Karpas-422 (cell line): ENCODE measurements at regions not wholly inside any gene's neighbourhood (a gene's known extent, or its start where the extent isn't known, plus 50 kb on each side); places are given as distances from the start of the nearest gene placed in this dataset.

ENCODE experiments used
- DNase-seq: peaks from one replicate; pipeline ENCODE4 v3.0.0-alpha.2; 2015
- H2AFZ ChIP-seq: fragments of 200-600 bp; sonication (generic); 2 replicates; pipeline ENCODE4 v1.6.1; 2014; ENCODE audit warnings: antibody characterized with exemption, low read length, mixed read lengths
- H3K27ac ChIP-seq: fragments of 200-600 bp; sonication (generic); 2 replicates; pipeline ENCODE4 v1.5.1; 2014; ENCODE audit warnings: mild to moderate bottlenecking, low read length, moderate library complexity
- H3K27me3 ChIP-seq: fragments of 200-600 bp; sonication (generic); 2 replicates; pipeline ENCODE4 v1.6.1; 2014; ENCODE audit warnings: low read length, mixed read lengths
- H3K36me3 ChIP-seq: fragments of 200-600 bp; sonication (generic); 2 replicates; pipeline ENCODE4 v1.6.1; 2014; ENCODE audit warnings: low read length, mixed read lengths; ENCODE audit not compliant: insufficient read depth
- H3K4me1 ChIP-seq: fragments of 200-600 bp; sonication (generic); 2 replicates; pipeline ENCODE4 v1.6.1; 2014; ENCODE audit warnings: mild to moderate bottlenecking, low read length, mixed read lengths
- H3K4me2 ChIP-seq: fragments of 200-600 bp; sonication (generic); 2 replicates; pipeline ENCODE4 v1.6.1; 2014; ENCODE audit warnings: low read length, low read depth, mild to moderate bottlenecking; ENCODE audit not compliant: poor library complexity, severe bottlenecking
- H3K4me3 ChIP-seq: fragments of 200-600 bp; sonication (generic); 2 replicates; pipeline ENCODE4 v1.5.1; 2014; ENCODE audit warnings: mild to moderate bottlenecking, antibody characterized with exemption, low read length, mixed read lengths
- H3K79me2 ChIP-seq: fragments of 200-600 bp; sonication (generic); 2 replicates; pipeline ENCODE4 v1.6.1; 2014; ENCODE audit warnings: mild to moderate bottlenecking, low read length, mixed read lengths
- H3K9ac ChIP-seq: fragments of 200-600 bp; sonication (generic); 2 replicates; pipeline ENCODE4 v1.6.0; 2014; ENCODE audit warnings: low read length
- H3K9me2 ChIP-seq: fragments of 200-600 bp; sonication (generic), shearing (Covaris generic); replicated peaks from 2 replicates; pipeline ENCODE4 v1.6.0; 2014; ENCODE audit warnings: mild to moderate bottlenecking, low read length, moderate library complexity; ENCODE audit not compliant: insufficient read depth
- H3K9me3 ChIP-seq: fragments of 300-700, 200-600 bp; sonication (generic); 2 replicates; pipeline ENCODE4 v1.6.1; 2014; ENCODE audit warnings: low read length, mixed read lengths
- H4K20me1 ChIP-seq: fragments of 200-600 bp; sonication (generic); 2 replicates; pipeline ENCODE4 v1.6.1; 2014; ENCODE audit warnings: mild to moderate bottlenecking, antibody characterized with exemption, low read length, low read depth; ENCODE audit not compliant: insufficient read depth

DNA sequence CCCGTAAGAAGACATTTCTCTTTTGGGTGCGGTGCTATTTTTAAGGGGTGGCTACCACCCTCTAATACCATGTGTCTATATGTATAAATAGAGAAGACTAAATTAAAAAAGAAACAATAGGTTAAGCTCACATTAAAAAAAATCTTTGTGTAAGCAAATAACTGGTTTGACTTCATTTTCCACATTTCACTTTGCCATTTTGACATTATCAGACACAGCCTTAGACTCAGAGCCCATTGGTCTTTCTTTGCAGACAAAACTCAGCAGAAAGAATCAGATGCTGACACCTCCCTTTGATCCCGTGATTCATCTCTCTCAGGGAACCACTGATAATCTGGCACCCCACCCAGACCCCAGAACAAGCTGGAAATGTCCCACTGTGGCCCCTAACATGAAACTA, 74.5 kb downstream of the EMX2 start:
- H3K27me3 ChIP-seq = no peaks in the 10 kb centered on the region
- no peak overlapping the region for H3K4me2 ChIP-seq
- H3K9me3 ChIP-seq = no peaks in the 10 kb centered on the region
- no peak overlapping the region for H3K9ac ChIP-seq
- H3K79me2 ChIP-seq = no peaks in the 10 kb centered on the region
- no peak overlapping the region for H3K27ac ChIP-seq
- no peak overlapping the region for H2AFZ ChIP-seq
- H3K9me2 ChIP-seq = no peaks in the 10 kb centered on the region
- H3K4me1 ChIP-seq = no peaks in the 10 kb centered on the region
- H4K20me1 ChIP-seq = no peaks in the 10 kb centered on the region
- no peak overlapping the region for H3K4me3 ChIP-seq
- no peak for DNase-seq
- H3K36me3 ChIP-seq = no peaks in the 10 kb centered on the region

DNA sequence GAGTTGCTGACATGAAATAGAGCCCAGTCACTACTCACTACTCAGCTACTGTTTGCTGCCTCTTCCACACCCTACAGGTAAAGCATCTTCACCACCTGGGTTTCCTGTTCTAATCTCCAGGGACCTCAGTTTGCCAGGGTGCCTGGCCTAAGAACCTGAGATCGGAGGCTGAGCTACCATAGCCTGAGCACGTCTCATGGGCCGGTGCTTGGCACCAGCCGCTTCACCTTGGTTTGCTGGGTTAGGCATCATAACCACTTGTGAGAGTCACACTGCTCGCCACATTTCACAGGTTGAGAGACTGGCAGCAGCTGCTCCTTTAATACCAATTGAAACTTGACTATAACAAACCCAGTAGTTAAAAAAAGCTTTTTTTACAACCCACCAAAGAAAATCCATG, 75.1 kb downstream of the EMX2 start:
- H3K4me3 ChIP-seq = no peak overlapping the region
- no peak overlapping the region for H2AFZ ChIP-seq
- H4K20me1 ChIP-seq = no peaks in the 10 kb centered on the region
- no peak overlapping the region for H3K27ac ChIP-seq
- H3K36me3 ChIP-seq = no peaks in the 10 kb centered on the region
- H3K27me3 ChIP-seq = no peaks in the 10 kb centered on the region
- no peak overlapping the region for H3K9ac ChIP-seq
- H3K4me1 ChIP-seq = no peaks in the 10 kb centered on the region
- no peak for DNase-seq
- no peaks in the 10 kb centered on the region for H3K79me2 ChIP-seq
- no peaks in the 10 kb centered on the region for H3K9me3 ChIP-seq
- no peak overlapping the region for H3K4me2 ChIP-seq
- no peaks in the 10 kb centered on the region for H3K9me2 ChIP-seq

DNA sequence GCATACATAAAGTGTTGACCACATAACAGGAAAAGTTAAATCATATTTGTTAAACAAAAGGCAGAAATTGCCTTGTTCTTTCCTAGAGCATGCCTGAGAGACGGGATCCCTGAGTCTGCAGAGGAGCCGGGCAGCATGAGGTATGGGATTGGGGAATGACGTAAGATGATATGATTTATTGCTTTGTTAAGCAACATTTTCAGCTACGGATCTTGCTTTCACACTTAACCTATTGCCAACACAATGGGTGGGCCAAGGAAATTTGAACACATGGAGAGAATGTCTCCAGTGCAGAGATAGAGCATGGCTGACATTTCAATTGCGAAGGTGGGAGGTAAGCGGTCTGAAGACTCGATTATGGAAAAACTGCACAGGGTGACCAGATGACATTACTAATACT, 76.7 kb downstream of the EMX2 start:
- H3K9ac ChIP-seq = no peak overlapping the region
- no peak for DNase-seq
- no peak overlapping the region for H2AFZ ChIP-seq
- H3K9me2 ChIP-seq = no peaks in the 10 kb centered on the region
- no peaks in the 10 kb centered on the region for H3K27me3 ChIP-seq
- no peak overlapping the region for H3K4me3 ChIP-seq
- H3K9me3 ChIP-seq = no peaks in the 10 kb centered on the region
- H3K27ac ChIP-seq = no peak overlapping the region
- no peaks in the 10 kb centered on the region for H3K79me2 ChIP-seq
- H3K36me3 ChIP-seq = no peaks in the 10 kb centered on the region
- H3K4me2 ChIP-seq = no peak overlapping the region
- H4K20me1 ChIP-seq = no peaks in the 10 kb centered on the region
- H3K4me1 ChIP-seq = no peaks in the 10 kb centered on the region

DNA sequence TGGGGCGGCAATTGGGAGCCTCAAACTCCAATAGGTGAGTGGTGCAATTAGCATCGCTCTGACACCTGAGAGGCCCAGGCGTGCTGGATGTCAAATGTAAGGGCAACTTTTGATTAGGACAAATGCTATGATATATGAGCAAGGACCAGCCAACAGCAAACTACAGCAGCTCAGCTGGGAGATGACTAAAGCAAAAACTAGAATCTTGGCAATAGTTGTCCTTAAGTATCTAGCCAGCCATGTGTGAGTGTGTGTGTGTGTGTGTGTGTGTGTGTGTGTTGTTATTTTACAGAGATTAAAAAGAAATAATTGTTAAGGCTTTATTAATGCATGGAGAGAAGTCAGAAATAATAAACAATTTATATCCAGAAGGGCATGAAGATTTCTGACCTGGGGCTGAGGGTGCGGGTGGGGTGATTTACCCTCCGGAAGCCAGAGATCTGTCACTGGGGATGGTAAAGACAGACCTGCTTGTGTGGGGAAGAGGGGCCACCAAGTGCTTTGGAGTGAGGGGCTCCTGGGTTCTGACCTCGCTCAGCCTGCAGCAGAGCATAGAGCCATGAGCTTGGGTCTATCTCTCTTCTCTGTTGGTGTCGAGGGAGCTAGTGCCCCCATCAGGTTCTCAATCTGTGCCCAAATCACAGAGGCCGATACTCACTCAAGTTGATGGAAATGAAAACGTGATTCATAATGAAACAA, 77.3 kb downstream of the EMX2 start:
- H3K4me1 ChIP-seq = no peaks in the 10 kb centered on the region
- no peaks in the 10 kb centered on the region for H3K27me3 ChIP-seq
- no peak overlapping the region for H3K27ac ChIP-seq
- DNase-seq = no peak
- H4K20me1 ChIP-seq = no peaks in the 10 kb centered on the region
- H3K9me2 ChIP-seq = no peaks in the 10 kb centered on the region
- no peaks in the 10 kb centered on the region for H3K79me2 ChIP-seq
- no peak overlapping the region for H2AFZ ChIP-seq
- no peaks in the 10 kb centered on the region for H3K9me3 ChIP-seq
- H3K4me3 ChIP-seq = no peak overlapping the region
- H3K9ac ChIP-seq = no peak overlapping the region
- no peaks in the 10 kb centered on the region for H3K36me3 ChIP-seq
- H3K4me2 ChIP-seq = no peak overlapping the region

DNA sequence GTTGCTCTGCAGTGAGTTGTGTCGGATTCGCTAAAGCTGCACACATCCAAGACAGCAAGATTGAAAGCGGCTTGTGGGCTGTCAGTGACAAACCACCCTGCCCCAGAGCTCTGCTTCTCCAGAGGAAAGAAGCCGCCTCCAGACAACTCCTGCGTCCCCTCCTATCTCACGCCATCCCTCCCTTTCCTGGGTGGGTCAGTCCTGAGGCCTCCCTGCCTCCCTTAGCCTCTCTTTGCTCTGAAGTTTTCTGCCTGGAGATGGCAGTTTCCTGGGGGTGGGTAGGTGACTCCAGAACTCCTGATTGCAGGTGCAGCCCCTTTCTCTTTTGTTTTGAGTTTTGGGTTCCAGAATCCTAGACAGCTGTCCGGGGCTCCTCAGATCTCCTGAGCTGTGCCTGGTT, 78.7 kb downstream of the EMX2 start:
- Histone ChIP-seq H3K27ac (no peak overlapping the region), H3K9me2 (no peaks in the 10 kb centered on the region), H3K27me3 (no peaks in the 10 kb centered on the region), H3K9me3 (no peaks in the 10 kb centered on the region), H3K36me3 (no peaks in the 10 kb centered on the region), H3K9ac (no peak overlapping the region), H3K4me3 (no peak overlapping the region), H4K20me1 (no peaks in the 10 kb centered on the region), H3K4me2 (no peak overlapping the region), H3K79me2 (no peaks in the 10 kb centered on the region), H3K4me1 (no peaks in the 10 kb centered on the region), H2AFZ (no peak overlapping the region)
- DNase-seq = no peak

DNA sequence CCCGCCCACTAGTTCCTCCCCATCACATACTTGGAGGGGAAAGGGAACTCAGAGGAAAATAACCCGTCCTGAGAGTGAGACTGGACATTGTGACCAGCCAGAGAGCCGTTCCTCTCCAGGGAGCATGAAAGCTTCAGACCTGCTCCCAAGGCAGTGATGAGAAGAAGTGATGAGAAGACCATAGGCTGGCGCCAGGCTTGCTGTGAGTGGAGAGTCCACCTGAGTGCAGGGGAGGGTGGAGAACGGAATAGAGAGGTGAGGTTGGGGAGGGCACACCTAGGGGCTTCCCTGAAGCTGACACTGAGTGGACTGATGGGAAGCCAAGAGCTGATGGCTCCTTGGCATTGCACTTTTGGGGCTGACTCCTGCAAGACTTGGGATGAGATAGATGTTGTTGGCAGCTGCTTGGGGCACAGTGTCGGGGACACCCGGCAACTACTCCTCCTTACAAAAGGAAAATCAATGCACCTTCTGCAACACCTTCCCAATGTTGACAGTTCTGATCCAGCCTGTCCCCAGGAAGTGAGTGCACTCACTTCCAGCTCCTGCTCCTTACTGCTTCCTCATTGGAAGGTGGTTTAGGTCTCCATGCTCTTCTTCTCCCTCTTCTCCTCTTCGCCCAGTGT, 79.4 kb downstream of the EMX2 start:
- Histone ChIP-seq H2AFZ (no peak overlapping the region), H3K9ac (no peak overlapping the region), H3K9me2 (no peaks in the 10 kb centered on the region), H3K4me1 (no peaks in the 10 kb centered on the region), H3K79me2 (no peaks in the 10 kb centered on the region), H3K4me2 (no peak overlapping the region), H3K36me3 (no peaks in the 10 kb centered on the region), H4K20me1 (no peaks in the 10 kb centered on the region), H3K27me3 (no peaks in the 10 kb centered on the region), H3K27ac (no peak overlapping the region), H3K4me3 (no peak overlapping the region), H3K9me3 (no peaks in the 10 kb centered on the region)
- no peak for DNase-seq

DNA sequence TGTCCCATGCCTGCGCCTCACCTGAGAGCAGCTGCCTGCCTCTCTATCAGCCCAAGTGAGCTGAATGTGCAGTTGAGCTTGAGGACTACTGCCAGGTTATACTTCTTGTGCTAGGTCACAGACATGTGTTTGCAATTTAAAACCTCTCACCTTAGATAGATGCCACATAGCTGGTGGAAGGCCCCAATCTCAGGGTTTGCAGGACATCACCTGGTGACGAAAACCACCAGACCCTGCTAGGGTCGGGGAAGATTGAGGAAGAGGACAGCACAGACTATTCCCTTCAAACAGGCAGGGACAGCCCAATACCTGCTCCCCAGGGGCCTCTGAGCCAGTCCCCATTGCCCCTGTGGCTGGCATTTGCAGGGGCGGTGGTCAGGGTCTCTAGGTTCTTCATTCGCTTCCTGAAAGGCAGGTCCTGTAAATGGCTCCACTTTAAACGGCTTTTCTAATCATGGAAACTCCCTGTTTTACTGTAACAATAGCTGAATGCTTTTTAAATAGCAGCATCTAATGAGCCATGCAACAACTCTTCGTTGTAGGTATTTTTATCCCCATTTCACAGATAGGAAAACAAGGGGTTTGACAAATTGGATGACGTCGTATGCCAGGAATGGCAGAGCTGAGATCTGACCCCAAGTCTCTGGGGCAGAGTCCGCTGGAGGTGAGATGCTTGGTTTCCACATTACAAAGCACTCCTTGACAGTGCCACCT, 80.1 kb downstream of the EMX2 start:
- H3K9ac ChIP-seq = no peak overlapping the region
- no peaks in the 10 kb centered on the region for H3K9me3 ChIP-seq
- no peaks in the 10 kb centered on the region for H3K79me2 ChIP-seq
- H3K27ac ChIP-seq = no peak overlapping the region
- H3K4me1 ChIP-seq = no peaks in the 10 kb centered on the region
- H3K36me3 ChIP-seq = no peaks in the 10 kb centered on the region
- no peak for DNase-seq
- no peaks in the 10 kb centered on the region for H3K27me3 ChIP-seq
- H2AFZ ChIP-seq = no peak overlapping the region
- H4K20me1 ChIP-seq = no peaks in the 10 kb centered on the region
- H3K9me2 ChIP-seq = no peaks in the 10 kb centered on the region
- no peak overlapping the region for H3K4me2 ChIP-seq
- H3K4me3 ChIP-seq = no peak overlapping the region

DNA sequence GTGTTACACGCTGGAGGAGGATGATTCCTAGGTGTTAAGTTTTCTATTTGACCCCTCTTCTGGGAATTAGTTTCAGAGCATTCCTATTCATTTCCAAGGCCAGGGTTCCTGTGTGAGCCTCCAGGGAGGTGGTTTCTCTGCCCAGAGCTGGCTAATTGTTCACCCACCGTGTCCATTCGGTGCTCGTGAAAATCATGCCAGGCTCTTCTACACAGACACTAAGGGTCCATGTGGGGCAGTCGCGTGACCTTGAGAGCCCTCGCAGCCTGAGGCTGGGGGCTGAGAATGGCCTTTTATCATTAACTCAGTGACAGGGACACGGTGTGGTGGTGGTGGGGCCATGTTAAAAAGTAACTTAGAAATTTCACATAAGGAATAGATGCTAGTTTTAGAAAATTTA, 83.7 kb downstream of the EMX2 start:
- DNase-seq = no peak
- Histone ChIP-seq H3K9me3 (no peaks in the 10 kb centered on the region), H3K4me3 (no peak overlapping the region), H3K27ac (no peak overlapping the region), H4K20me1 (no peaks in the 10 kb centered on the region), H3K4me1 (no peaks in the 10 kb centered on the region), H3K27me3 (no peaks in the 10 kb centered on the region), H3K9me2 (no peaks in the 10 kb centered on the region), H3K79me2 (no peaks in the 10 kb centered on the region), H2AFZ (no peak overlapping the region), H3K9ac (no peak overlapping the region), H3K4me2 (no peak overlapping the region), H3K36me3 (no peaks in the 10 kb centered on the region)
